GM18951 (cell line): ENCODE measurements at regions not wholly inside any gene's neighbourhood (a gene's known extent, or its start where the extent isn't known, plus 50 kb on each side); places are given as distances from the start of the nearest gene placed in this dataset.
A peak's percentile ranks its signal among the peaks of the same experiment; 100 is the strongest.

Experiments used
- POLR2A ChIP-seq: IDR thresholded peaks from 4 replicates; pipeline ENCODE4 v1.6.1; 2011; ENCODE audit warnings: mild to moderate bottlenecking; ENCODE audit not compliant: insufficient read length, insufficient read depth; ENCODE audit errors: extremely low read depth
- in situ Hi-C: fragments of 300-500 bp; cut with MboI; formaldehyde crosslinking; loops from one replicate; pipeline ENCODE4 v1.12.0; 2022; ENCODE audit warnings: low sequenced_read_pairs, mixed read lengths, inconsistent platforms; ENCODE audit not compliant: unreplicated experiment

- TF ChIP-seq POLR2A: no peak
- in situ Hi-C loops: no loop called here
Measured at GRCh38 chr1:234941321-234942011, 187.2 kb downstream of the TOMM20 start.

- in situ Hi-C loops: no loop called here
Measured at GRCh38 chr1:234940841-234941240, 187.8 kb downstream of the TOMM20 start.

DNA sequence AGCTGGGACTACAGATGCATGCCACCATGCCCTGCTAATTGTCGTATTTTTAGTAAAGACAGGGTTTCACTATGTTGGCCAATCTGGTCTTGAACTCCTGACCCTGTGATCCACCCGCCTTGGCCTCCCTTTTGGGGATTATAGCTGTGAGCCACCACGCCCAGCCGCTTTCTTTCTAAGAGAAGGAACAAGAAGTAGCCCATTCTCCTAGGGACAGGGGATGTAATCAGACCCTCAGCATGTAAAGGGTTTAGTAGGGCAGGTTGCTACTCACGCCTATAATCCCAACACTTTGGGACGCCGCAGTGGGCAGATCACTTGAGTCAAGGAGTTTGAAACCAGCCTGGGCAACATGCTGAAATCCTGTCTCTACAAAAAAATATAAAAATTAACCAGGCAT lies 189.7 kb downstream of the TOMM20 start:
- in situ Hi-C loops: no loop called here
- TF ChIP-seq POLR2A: no peak

More at GRCh38 chr1:234940841-234941240, 187.8 kb downstream of the TOMM20 start:
- no peak for TF ChIP-seq POLR2A

DNA sequence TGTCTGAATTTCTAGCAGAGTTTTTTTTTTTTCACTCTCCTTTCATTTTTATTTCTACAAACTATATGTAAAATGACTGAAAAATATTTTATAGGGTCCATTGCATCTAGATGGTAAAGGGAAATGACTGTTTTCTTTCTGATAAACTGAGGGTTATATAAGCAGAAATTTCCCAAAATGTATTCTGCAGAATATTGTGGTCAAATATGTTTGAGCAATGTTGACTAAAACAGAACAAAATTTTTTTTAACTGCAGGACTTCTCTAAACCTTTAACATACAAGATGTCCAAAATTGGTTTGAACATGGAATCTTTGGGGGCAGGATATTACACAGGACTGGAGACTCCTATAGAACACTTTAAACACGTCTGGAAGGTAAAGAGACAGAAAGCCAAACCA lies 190.5 kb downstream of the TOMM20 start:
- TF ChIP-seq POLR2A: no peak
- in situ Hi-C loops: no loop called here

DNA sequence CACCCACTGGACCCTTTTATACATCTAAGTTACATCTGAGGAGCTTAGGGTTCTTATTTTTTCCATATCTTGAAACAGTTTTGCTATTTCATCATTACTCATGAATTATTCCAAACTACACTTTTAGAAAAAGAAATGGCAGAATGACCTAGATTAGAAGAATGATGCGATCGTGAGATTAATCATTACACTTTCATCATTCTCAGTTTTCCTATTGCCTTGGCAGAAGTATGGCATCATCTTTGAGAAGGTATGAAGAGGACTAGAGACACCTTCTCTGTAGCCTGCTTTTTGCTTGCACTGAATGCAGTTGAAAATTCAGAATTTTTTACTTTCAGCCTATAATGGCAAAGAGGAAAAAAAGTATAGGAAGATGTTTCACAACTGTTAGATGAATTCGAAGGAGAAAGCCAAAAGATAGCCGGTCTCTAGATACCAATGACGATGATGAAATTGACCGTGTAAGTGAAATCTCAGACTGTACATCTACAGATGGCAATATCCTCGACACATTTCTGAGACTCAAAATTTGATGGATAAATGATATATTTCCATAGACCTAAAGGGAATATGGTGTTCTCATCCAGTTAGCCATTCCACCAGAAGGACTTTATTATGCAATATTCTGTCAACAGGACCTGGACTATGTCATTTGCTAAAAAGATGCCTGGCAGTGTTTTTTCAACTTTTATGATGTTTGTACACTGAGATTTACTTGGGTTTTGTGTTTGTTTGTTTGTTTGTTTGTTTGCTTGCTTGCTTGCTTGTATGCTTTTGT lies 191.8 kb downstream of the TOMM20 start:
- in situ Hi-C loops: no loop called here
- TF ChIP-seq POLR2A: no peak

DNA sequence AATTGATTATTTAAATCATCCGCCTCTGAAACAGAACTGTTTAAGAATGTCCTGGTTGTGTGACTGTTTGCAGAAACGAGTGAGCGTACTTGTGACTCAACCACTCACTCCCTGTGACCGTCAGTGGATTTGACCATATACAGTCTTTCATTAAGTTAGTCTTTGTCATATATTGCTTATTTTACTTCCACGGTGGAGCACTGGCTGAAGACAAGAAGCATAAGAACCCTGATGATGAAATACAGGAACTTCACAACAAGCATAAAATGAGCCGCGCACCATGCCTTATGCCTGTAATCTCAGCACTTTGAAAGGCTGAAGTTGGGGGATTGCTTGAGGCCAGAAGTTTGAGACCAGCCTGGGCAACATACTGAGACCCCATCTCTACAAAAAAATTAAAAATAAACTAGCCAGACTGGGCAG lies 194.0 kb downstream of the TOMM20 start:
- in situ Hi-C loops: no loop called here
- no peak for TF ChIP-seq POLR2A

- in situ Hi-C loops: no loop called here
- peak; percentile 41 for TF ChIP-seq POLR2A
Measured at GRCh38 chr1:234933475-234933874, 195.2 kb downstream of the TOMM20 start.

DNA sequence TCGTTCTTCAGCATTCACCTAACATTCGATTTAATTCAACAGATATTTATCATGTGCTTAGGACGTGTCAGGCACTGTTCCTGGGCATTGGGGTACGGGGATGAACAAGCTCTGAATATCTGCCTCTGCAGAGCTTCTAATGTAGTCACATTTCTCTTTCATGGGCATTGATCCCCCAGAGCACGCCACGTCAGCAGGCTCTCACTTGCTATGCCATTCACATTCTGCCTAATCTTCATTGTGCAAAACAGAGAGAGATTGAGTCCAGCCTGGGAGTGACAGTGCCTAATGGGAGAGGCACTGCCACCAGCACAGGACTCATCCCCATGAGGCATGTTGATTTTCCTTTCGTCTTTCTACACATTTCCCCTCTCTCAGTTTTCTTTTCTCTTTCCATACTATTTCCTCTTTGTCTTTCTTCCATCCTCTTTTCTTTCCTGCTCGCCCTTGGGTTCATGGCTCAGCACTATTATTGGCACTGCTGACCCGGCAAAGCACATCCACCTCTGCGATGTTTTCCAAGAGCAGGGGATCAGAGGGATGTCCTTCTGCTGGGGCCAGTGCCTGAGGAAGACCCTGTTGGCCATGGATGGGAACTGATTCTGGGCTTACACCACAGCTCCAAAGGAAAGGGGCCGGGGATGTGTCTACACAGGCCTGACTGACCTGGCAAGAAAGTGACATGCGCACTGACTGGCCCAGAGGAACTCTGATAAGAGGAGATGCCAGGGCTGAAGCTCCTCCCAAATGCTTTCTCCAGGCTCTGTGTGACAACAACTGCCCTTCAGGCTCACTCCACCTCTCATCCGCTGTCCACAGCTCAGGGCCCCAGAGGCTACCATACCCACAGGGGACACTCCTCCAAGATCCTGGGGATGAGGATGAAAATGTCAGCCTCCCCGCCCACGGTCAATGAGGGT lies 195.9 kb downstream of the TOMM20 start:
- no peak for TF ChIP-seq POLR2A
- in situ Hi-C loops: no loop called here

DNA sequence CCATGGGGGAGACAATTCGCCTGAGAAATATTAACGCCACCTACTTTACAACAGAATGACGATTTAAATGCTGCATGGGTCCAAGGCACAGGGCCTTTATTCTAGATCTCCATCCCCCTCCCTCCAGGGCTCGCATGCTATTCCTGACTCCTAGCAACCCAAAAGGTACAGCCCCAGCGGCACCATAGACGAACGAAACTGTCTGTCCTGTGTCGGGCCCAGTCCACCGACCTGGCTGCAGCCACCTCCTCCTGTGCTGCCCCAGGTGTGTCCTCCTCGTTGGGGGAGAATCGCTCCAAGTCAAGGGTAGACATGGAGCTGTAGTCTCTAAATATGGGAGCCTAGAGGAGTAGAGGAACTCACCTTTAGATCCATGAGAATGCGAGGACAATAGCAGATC lies 196.5 kb downstream of the TOMM20 start:
- in situ Hi-C loops: no loop called here
- no peak for TF ChIP-seq POLR2A

GRCh38 chr1:234931404-234931973 lies 197.1 kb downstream of the TOMM20 start:
- TF ChIP-seq POLR2A: no peak
- in situ Hi-C loops: no loop called here

- TF ChIP-seq POLR2A: no peak
- in situ Hi-C loops: no loop called here
Measured at GRCh38 chr1:234929369-234929768, 199.3 kb downstream of the TOMM20 start.

GRCh38 chr1:234928642-234929041 lies 200.0 kb downstream of the TOMM20 start:
- TF ChIP-seq POLR2A: no peak
- in situ Hi-C loops: no loop called here

GRCh38 chr1:234927971-234928640 lies 200.5 kb downstream of the TOMM20 start:
- in situ Hi-C loops: no loop called here

More at GRCh38 chr1:234927971-234928640, 200.5 kb downstream of the TOMM20 start:
- no peak for TF ChIP-seq POLR2A
